MG63 (cell line): ENCODE measurements at regions not wholly inside any gene's neighbourhood (a gene's known extent, or its start where the extent isn't known, plus 50 kb on each side); places are given as distances from the start of the nearest gene placed in this dataset.
"Not testable (repeated sequence)": the region's sequence is repeated elsewhere in the genome, so short reads cannot be mapped to it uniquely, and the experiment has no call there.

Experiments
- DNase-seq: peaks from one replicate; pipeline ENCODE4 v3.0.0-alpha.2; 2020
- H3K27me3 ChIP-seq: fragments of 250-450 bp; sonication (Bioruptor Pico); 2 replicates; pipeline ENCODE4 v1.5.1; 2020; ENCODE audit warnings: mild to moderate bottlenecking, moderate library complexity
- H3K36me3 ChIP-seq: fragments of 250-450 bp; sonication (Bioruptor Pico); 2 replicates; pipeline ENCODE4 v1.5.1; 2020; ENCODE audit warnings: mild to moderate bottlenecking, moderate library complexity
- H3K4me3 ChIP-seq: fragments of 250-450 bp; sonication (Bioruptor Pico); 2 replicates; pipeline ENCODE4 v1.5.1; 2020; ENCODE audit warnings: mild to moderate bottlenecking, moderate library complexity
- H3K9me3 ChIP-seq: fragments of 250-450 bp; sonication (Bioruptor Pico); 2 replicates; pipeline ENCODE4 v1.5.1; 2020; ENCODE audit warnings: mild to moderate bottlenecking, moderate library complexity

- Histone ChIP-seq H3K36me3 (no peaks in the 10 kb centered on the region), H3K9me3 (no peaks in the 10 kb centered on the region), H3K4me3 (no peak overlapping the region), H3K27me3 (no peaks in the 10 kb centered on the region)
- DNase-seq, result no peak
Observed at GRCh38 chr1:194848846-194849245, 1662.4 kb upstream of the B3GALT2 start.

GRCh38 chr1:194846488-194846887 is 1660.1 kb upstream of the B3GALT2 start:
- H3K9me3 ChIP-seq, result no peaks in the 10 kb centered on the region
- no peak overlapping the region for H3K4me3 ChIP-seq
- H3K36me3 ChIP-seq, result no peaks in the 10 kb centered on the region
- H3K27me3 ChIP-seq, result no peaks in the 10 kb centered on the region
- no peak for DNase-seq

- no peak overlapping the region for H3K4me3 ChIP-seq
- H3K9me3 ChIP-seq, result no peaks in the 10 kb centered on the region
- DNase-seq, result no peak
- H3K36me3 ChIP-seq, result no peaks in the 10 kb centered on the region
- no peaks in the 10 kb centered on the region for H3K27me3 ChIP-seq
Observed at GRCh38 chr1:194843077-194843476, 1656.7 kb upstream of the B3GALT2 start.

GRCh38 chr1:194833111-194833510 is 1646.7 kb upstream of the B3GALT2 start:
- H3K36me3 ChIP-seq, result no peaks in the 10 kb centered on the region
- H3K27me3 ChIP-seq, result no peaks in the 10 kb centered on the region
- no peak for DNase-seq
- no peak overlapping the region for H3K4me3 ChIP-seq
- no peaks in the 10 kb centered on the region for H3K9me3 ChIP-seq

- not testable (repeated sequence) for H3K27me3 ChIP-seq, H3K4me3 ChIP-seq, H3K36me3 ChIP-seq, H3K9me3 ChIP-seq, DNase-seq
Observed at GRCh38 chr1:194831595-194831994, 1645.2 kb upstream of the B3GALT2 start.

GRCh38 chr1:194830387-194830786 is 1644.0 kb upstream of the B3GALT2 start:
- no peaks in the 10 kb centered on the region for H3K36me3 ChIP-seq
- no peak overlapping the region for H3K4me3 ChIP-seq
- no peaks in the 10 kb centered on the region for H3K9me3 ChIP-seq
- no peaks in the 10 kb centered on the region for H3K27me3 ChIP-seq
- no peak for DNase-seq

- H3K27me3 ChIP-seq, result no peaks in the 10 kb centered on the region
- DNase-seq, result no peak
- H3K36me3 ChIP-seq, result no peaks in the 10 kb centered on the region
- no peaks in the 10 kb centered on the region for H3K9me3 ChIP-seq
- H3K4me3 ChIP-seq, result no peak overlapping the region
Observed at GRCh38 chr1:194829492-194829891, 1643.1 kb upstream of the B3GALT2 start.

GRCh38 chr1:194825382-194825781 is 1639.0 kb upstream of the B3GALT2 start:
- no peaks in the 10 kb centered on the region for H3K27me3 ChIP-seq
- no peak overlapping the region for H3K4me3 ChIP-seq
- no peak for DNase-seq
- no peaks in the 10 kb centered on the region for H3K36me3 ChIP-seq
- no peaks in the 10 kb centered on the region for H3K9me3 ChIP-seq

GRCh38 chr1:194821091-194821490 is 1634.7 kb upstream of the B3GALT2 start:
- no peaks in the 10 kb centered on the region for H3K9me3 ChIP-seq
- no peak overlapping the region for H3K4me3 ChIP-seq
- H3K27me3 ChIP-seq, result no peaks in the 10 kb centered on the region
- no peak for DNase-seq
- no peaks in the 10 kb centered on the region for H3K36me3 ChIP-seq

- H3K4me3 ChIP-seq, result no peak overlapping the region
- H3K27me3 ChIP-seq, result no peaks in the 10 kb centered on the region
- DNase-seq, result no peak
- H3K9me3 ChIP-seq, result no peaks in the 10 kb centered on the region
- H3K36me3 ChIP-seq, result no peaks in the 10 kb centered on the region
Observed at GRCh38 chr1:194818674-194819073, 1632.3 kb upstream of the B3GALT2 start.

GRCh38 chr1:194816859-194817258 is 1630.4 kb upstream of the B3GALT2 start:
- no peaks in the 10 kb centered on the region for H3K27me3 ChIP-seq
- no peaks in the 10 kb centered on the region for H3K9me3 ChIP-seq
- no peaks in the 10 kb centered on the region for H3K36me3 ChIP-seq
- no peak for DNase-seq
- H3K4me3 ChIP-seq, result no peak overlapping the region

GRCh38 chr1:194813096-194813495 is 1626.7 kb upstream of the B3GALT2 start:
- Histone ChIP-seq H3K27me3 (no peaks in the 10 kb centered on the region), H3K36me3 (no peaks in the 10 kb centered on the region), H3K9me3 (no peaks in the 10 kb centered on the region), H3K4me3 (no peak overlapping the region)
- no peak for DNase-seq

- no peaks in the 10 kb centered on the region for H3K27me3 ChIP-seq
- H3K36me3 ChIP-seq, result no peaks in the 10 kb centered on the region
- H3K9me3 ChIP-seq, result no peaks in the 10 kb centered on the region
- DNase-seq, result no peak
- no peak overlapping the region for H3K4me3 ChIP-seq
Observed at GRCh38 chr1:194809665-194810064, 1623.3 kb upstream of the B3GALT2 start.

- H3K36me3 ChIP-seq, result no peaks in the 10 kb centered on the region
- no peak overlapping the region for H3K4me3 ChIP-seq
- DNase-seq, result no peak
- no peaks in the 10 kb centered on the region for H3K9me3 ChIP-seq
- H3K27me3 ChIP-seq, result no peaks in the 10 kb centered on the region
Observed at GRCh38 chr1:194809215-194809614, 1622.8 kb upstream of the B3GALT2 start.

GRCh38 chr1:194807530-194808220 is 1621.3 kb upstream of the B3GALT2 start:
- Histone ChIP-seq H3K27me3 (no peaks in the 10 kb centered on the region), H3K36me3 (no peaks in the 10 kb centered on the region), H3K4me3 (no peak overlapping the region), H3K9me3 (no peaks in the 10 kb centered on the region)
- no peak for DNase-seq

- Histone ChIP-seq H3K9me3 (no peaks in the 10 kb centered on the region), H3K36me3 (no peaks in the 10 kb centered on the region), H3K4me3 (no peak overlapping the region), H3K27me3 (peaks cover 5% of the 10 kb centered on the region; the same call in 1 of the 2 replicates)
- DNase-seq, result no peak
Observed at GRCh38 chr1:194802572-194802971, 1616.2 kb upstream of the B3GALT2 start.

- peaks cover 5% of the 10 kb centered on the region; the same call in 1 of the 2 replicates for H3K27me3 ChIP-seq
- no peak for DNase-seq
- no peaks in the 10 kb centered on the region for H3K9me3 ChIP-seq
- H3K36me3 ChIP-seq, result no peaks in the 10 kb centered on the region
- no peak overlapping the region for H3K4me3 ChIP-seq
Observed at GRCh38 chr1:194795917-194796593, 1609.6 kb upstream of the B3GALT2 start.

- no peak for DNase-seq
- H3K4me3 ChIP-seq, result no peak overlapping the region
- H3K27me3 ChIP-seq, result no peaks in the 10 kb centered on the region
- no peaks in the 10 kb centered on the region for H3K36me3 ChIP-seq
- no peaks in the 10 kb centered on the region for H3K9me3 ChIP-seq
Observed at GRCh38 chr1:194787001-194787400, 1600.6 kb upstream of the B3GALT2 start.
